Stimulated activated CD8-positive, alpha-beta memory T cell treated with anti-CD3 and anti-CD28 coated beads, Interleukin-2, amount 100 ng/mL, for 1 hour (primary cell): ENCODE measurements at regions not wholly inside any gene's neighbourhood (a gene's known extent, or its start where the extent isn't known, plus 50 kb on each side); places are given as distances from the start of the nearest gene placed in this dataset.
"Not testable (repeated sequence)": the region's sequence is repeated elsewhere in the genome, so short reads cannot be mapped to it uniquely, and the experiment has no call there.

Experiments used
- DNase-seq, 2 donors: peaks; one replicate each; pipeline ENCODE4 v3.0.0-alpha.2; 2020; ENCODE audit warnings: low read depth in 2 of 2

DNA sequence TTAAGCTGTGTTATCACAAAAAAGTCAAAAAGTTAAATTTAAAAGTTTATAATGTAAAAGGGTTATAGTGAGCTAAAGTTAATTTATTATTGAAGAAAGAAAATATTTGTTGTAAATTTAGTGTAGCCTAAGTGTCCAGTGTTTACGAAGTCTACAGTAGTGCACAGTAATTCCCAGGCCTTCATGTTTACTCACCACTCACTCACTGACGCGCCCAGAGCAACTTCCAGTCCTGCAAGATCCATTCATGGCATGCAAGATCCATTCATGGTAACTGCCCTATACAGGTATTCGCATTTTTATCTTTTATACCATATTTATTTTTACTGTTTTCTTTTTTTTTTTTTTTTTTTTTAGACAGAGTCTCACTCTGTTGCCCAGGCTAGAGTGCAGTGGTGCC, 69.5 kb downstream of the TPRA1 start:
- DNase-seq = no peak

DNA sequence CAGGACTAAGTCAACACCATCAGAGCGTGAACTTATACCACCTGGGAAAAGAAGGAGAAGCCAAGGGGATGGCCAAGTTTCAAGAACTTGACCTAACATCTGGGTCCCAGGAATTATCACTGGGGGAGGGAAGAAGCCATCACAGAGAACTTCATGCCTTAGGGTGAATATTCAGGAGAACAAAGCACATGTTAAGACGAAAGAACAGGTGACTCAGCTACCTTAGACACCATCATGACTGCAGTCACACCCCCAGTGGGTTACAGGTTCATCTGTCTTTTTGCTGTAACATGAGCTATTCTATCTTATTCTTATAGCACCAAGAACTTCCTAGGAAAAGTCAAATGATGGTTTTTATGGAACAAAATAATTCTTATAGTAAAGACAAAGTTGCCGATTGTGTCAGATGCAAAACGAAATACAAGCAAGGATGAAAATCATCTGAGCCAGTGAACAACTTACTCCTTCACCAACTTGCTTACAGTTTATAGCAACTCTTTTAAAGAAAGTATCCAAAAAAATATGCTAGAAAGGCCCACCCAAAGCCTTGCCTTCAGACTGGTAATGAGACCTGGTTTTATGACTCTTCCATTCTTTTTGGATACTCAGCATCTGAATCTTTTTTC, 72.0 kb downstream of the TPRA1 start:
- no peak for DNase-seq

- DNase-seq = no peak
These were observed 78.3 kb downstream of the TPRA1 start for GRCh38 chr3:127512256-127512655.

DNA sequence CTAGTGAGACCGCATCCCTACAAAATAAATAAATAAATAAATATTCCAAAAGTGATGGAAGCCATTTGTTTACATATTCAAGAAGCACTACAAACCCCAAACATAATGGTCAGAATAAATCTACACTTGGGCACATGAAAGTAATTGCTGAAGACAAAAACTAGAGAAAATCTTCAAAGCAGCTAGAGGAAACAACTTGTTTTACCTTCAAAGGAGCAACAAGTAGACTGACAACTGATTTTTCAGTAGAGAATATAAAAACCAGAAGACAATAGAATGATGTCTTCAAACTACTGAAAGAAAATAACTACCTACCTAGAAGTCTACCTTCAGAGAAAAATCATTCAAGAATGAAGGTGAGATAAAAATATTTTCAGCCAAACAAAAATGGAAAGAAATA, 89.4 kb downstream of the TPRA1 start:
- no peak for DNase-seq

- no peak for DNase-seq
These were observed 92.9 kb downstream of the TPRA1 start for GRCh38 chr3:127497676-127498075.

- DNase-seq = no peak
These were observed 93.4 kb downstream of the TPRA1 start for GRCh38 chr3:127497166-127497565.

DNA sequence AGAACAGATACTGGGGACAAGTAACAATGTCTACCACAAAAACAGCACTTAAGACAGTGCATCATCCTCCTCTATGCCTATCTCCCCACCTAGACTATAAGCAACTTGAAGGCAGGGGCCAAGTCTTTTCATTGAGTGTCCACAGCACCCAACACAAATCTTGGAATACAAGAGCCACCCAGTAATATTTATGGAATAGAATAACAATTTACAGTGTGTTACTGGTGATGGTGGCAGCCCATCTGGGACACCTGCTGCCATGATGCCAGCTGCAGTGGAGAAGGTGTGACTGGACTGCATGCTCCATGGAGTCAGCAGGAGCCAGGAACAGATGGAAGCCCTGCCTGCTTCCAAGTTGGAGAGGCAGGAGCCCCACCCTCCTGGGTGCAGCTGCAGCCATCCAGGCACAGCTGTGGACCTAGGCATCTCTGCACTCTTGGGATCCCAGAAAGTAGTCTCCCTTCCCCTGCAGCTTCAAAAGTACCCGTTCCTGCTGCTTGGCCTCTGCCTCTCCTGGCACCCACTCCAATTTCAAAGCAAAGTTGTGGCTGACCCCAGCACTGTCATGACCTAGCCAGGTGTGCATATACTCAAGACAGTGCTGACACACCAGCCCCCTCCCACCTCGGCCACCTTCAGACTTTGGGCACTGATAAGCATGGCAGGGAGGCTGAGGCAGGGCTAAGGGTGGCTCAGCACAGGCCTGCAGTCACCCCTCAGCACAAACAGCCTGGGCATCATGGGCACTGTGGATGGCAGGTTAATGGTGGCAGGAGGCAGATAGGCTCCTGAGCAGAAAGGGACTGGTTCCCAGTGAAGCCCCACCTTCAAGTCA, 94.5 kb downstream of the TPRA1 start:
- no peak for DNase-seq

DNA sequence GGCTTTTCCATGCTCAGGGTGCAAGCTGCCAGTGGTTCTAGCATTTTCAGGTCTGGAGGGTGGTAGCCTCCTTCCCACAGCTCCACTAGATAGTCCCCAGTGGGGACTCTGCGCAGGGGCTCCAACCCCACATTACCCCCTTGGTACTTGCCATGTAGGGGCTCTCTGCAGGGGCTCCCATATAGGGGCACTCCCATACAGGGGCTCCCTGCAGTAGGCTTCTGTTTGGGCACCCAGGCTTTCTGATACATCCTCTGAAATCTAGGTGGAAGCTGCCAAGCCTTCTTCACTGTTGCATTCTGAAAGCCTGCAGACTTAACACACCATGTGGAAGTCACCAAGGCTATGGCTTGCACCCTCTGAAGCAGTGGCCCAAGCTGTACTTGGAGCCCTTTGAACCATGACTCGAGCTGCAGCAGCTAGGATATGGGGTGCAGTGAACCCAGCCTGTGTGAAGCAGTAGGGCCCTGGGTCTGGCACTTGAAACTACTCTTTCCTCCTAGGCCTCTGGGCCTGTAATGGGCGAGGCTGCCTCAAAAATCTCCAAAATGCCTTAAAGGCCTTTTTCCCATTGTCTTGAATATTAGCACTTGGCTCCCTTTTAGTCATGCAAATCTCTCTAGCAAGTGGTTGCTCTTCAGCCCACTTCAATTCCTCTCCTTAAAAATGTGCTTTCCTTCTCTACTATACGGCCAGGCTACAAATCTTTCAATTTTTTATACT, 96.4 kb downstream of the TPRA1 start:
- DNase-seq = no peak

- no peak for DNase-seq
These were observed 98.1 kb downstream of the TPRA1 start for GRCh38 chr3:127492426-127492825.

- DNase-seq = no peak
These were observed 98.6 kb downstream of the TPRA1 start for GRCh38 chr3:127491909-127492308.

DNA sequence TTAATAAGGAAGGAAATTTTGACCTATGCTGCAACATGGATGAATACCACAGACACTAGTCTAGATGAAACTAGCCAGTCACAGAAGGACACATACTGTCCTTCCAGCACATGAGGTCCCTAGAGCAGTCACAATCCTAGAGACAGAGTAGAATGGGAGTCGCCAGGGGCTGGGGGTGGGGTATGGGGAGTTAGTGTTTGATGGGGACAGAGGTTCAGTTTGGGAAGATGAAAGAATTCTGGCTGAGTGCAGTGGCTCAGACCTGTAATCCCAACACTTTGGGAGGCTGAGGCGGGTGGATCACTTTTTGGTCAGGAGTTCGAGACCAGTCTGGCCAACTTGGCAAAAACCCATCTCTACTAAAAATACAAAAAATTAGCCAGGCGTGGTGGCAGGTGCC, 99.2 kb downstream of the TPRA1 start:
- no peak for DNase-seq

- not testable (repeated sequence) for DNase-seq
These were observed 99.6 kb downstream of the TPRA1 start for GRCh38 chr3:127491024-127491305.

- no peak for DNase-seq
These were observed 100.1 kb downstream of the TPRA1 start for GRCh38 chr3:127490271-127491023.

- DNase-seq = no peak
These were observed 101.2 kb downstream of the TPRA1 start for GRCh38 chr3:127489357-127489756.

DNA sequence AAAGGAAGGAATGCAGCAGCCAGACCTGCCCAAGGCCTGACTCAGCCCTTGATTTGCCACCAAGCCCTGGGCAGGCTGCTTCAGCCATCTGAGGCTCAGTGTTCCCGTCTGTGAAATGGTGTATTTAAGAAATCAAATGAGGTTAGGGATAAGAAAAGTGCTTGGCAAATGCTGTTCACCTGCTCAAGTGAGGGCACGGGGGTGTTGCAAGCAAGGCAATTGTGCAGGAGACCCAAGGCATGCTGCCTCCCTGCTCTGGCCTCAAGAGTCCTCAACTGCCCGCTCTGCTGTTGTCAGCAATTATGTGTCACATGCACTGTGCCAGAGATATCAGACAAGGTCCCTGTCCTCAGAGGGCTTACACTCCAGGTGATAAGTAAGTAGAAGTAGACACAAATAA, 101.8 kb downstream of the TPRA1 start:
- DNase-seq = no peak

GRCh38 chr3:127488141-127488672, 102.3 kb downstream of the TPRA1 start:
- no peak for DNase-seq

DNA sequence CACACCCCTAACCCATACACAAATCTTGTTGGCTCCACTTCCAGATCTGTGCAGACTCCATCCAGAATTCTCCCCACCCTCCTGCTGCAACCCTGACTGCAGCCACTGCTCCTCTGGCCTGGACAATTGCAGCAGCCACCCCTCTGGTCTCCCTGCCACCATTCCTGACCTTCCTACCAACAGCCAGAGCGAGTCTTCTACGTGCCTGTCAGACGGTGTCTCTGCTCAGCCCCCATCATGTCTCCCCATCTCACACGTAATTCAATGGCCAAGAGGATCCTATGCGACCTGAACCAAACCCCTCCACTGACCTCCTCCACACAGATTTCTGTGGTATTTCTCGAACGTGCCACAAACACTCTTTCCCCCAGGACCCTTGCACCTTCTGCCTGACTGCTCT, 103.3 kb downstream of the TPRA1 start:
- DNase-seq = no peak

GRCh38 chr3:127486321-127486944, 104.1 kb downstream of the TPRA1 start:
- DNase-seq = no peak

- DNase-seq = no peak
These were observed 105.0 kb downstream of the TPRA1 start for GRCh38 chr3:127485396-127486170.

DNA sequence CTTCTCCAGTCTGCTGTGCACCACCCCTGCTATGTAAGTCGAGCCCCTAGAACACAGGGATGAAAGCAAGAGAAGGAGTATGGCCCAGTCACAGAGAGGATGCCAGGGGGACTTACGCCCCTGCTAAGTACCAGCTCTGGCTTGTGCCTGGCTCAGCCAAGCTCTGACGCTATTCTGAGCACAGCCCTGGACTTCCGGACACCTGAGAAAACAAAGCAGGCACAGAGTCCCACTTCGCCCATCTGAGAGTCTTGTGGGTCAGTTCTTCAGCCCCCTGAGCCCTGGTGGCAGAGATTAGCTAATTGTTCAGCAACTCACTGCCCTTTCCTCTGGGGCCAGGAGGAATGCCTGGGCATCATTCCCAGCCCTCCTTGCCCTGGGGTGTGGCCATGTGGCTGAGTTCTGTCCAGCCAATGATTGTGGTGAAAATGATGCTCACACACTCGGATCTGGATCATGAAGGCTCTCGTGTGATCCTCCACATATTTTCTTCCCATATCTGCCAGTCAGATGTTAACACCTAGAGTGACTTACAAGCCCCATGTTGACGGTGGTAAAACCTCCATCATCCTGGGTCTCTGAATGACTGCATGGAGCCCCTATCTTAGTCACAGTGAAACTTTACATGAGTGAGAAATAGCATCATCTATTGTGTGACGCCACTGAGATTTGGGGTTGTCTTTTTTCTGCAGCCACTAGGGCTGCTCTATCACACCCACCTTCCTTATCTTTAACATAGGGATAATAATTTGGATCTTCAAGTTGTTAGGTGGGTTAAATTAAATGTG, 105.7 kb downstream of the TPRA1 start:
- DNase-seq = no peak
